Peyer's patch (tissue), 4 donors: ENCODE measurements at regions not wholly inside any gene's neighbourhood (a gene's known extent, or its start where the extent isn't known, plus 50 kb on each side); places are given as distances from the start of the nearest gene placed in this dataset.

Source experiments
- CTCF ChIP-seq, 6 experiments: fragments of 450-650 bp in 4 of 6; fragments of 200-600 bp in 2 of 6; sonication (generic) in 1 of 6; IDR thresholded peaks; one replicate each; pipeline ENCODE4 v1.5.1; 2017 to 2019; ENCODE audit warnings: antibody characterized with exemption in 6 of 6, mild to moderate bottlenecking in 3 of 6, moderate library complexity in 1 of 6
- POLR2A ChIP-seq, 2 donors: fragments of 450-650 bp; IDR thresholded peaks; one replicate each; pipeline ENCODE4 v1.5.1; 2017; ENCODE audit warnings: antibody characterized with exemption in 2 of 2, mild to moderate bottlenecking in 2 of 2, moderate library complexity in 2 of 2

- no peak for TF ChIP-seq CTCF (IDR thresholded peaks at IDR 0.05)
- no peak for TF ChIP-seq POLR2A (IDR thresholded peaks at IDR 0.05)
Measured at GRCh38 chrX:44401151-44401550, 57.7 kb upstream of the EFHC2 start.
